ENCODE measurements at regions not wholly inside any gene's neighbourhood (a gene's known extent, or its start where the extent isn't known, plus 50 kb on each side); places are given as distances from the start of the nearest gene placed in this dataset.

- TF ChIP-seq CTCF (IDR thresholded peaks at IDR 0.05; ENCODE audit: borderline replicate concordance, extremely low read depth, low read length, poor library complexity, severe bottlenecking) (no peak), EZH2 (IDR thresholded peaks at IDR 0.05; ENCODE audit: borderline replicate concordance, low read depth, low read length, severe bottlenecking) (no peak)
These were observed 130.4 kb upstream of the SPRY1 start for GRCh38 chr4:123266221-123266620.
